ENCODE measurements at regions not wholly inside any gene's neighbourhood (a gene's known extent, or its start where the extent isn't known, plus 50 kb on each side); places are given as distances from the start of the nearest gene placed in this dataset.

GRCh38 chr7:152544971-152545619 is 109.3 kb upstream of the KMT2C start:
- Histone ChIP-seq H3K9me3 (replicated peaks in 1 of 2; ENCODE audit: control insufficient read depth in 2 of 2, insufficient read depth in 1 of 2, low read depth in 1 of 2, low read length in 2 of 2) (no peaks in the 10 kb centered on the region), H3K79me1 (ENCODE audit: low read depth, low read length) (no peaks in the 10 kb centered on the region), H2BK120ac (ENCODE audit: low read depth, low read length) (no peak overlapping the region), H3K18ac (ENCODE audit: low read length) (no peak overlapping the region), H2BK15ac (ENCODE audit: low read length) (no peak overlapping the region), H4K8ac (ENCODE audit: low read depth, low read length) (no peak overlapping the region), H2AK5ac (ENCODE audit: low read depth, low read length) (no peak overlapping the region), H3K4ac (ENCODE audit: low read length) (no peak overlapping the region), H2BK5ac (ENCODE audit: low read length) (no peak overlapping the region), H3K9ac (ENCODE audit: low read depth, low read length, poor library complexity) (no peak overlapping the region), H3K27ac (replicated peaks; ENCODE audit: low read length) (no peak overlapping the region), H2AFZ (ENCODE audit: low read length) (peak overlapping the region; percentile 15), H3K14ac (ENCODE audit: low read length) (no peak overlapping the region), H3K4me1 (ENCODE audit: control insufficient read depth in 2 of 2, insufficient read depth in 1 of 2, low read depth in 1 of 2, low read length in 2 of 2) (peaks cover 0 to 3% of the 10 kb centered on the region in 2 donors), H3K36me3 (replicated peaks in 1 of 2; ENCODE audit: control insufficient read depth in 2 of 2, insufficient read depth in 2 of 2, low read length in 2 of 2) (no peaks in the 10 kb centered on the region), H4K91ac (ENCODE audit: low read depth, low read length, poor library complexity) (no peak overlapping the region), H3K27me3 (ENCODE audit: control insufficient read depth in 3 of 3, insufficient read depth in 3 of 3, low read depth in 1 of 3, low read length in 3 of 3) (no peaks in the 10 kb centered on the region), H3K23ac (ENCODE audit: low read depth, low read length, poor library complexity) (no peak overlapping the region), H3K4me2 (ENCODE audit: insufficient read depth, low read length, poor library complexity, severe bottlenecking) (no peak overlapping the region), H2BK12ac (ENCODE audit: low read length) (no peak overlapping the region), H3K4me3 (ENCODE audit: low read length in 2 of 2) (no peak overlapping the region)
- no CpG with 5 or more reads among the region's 13 CpGs for WGBS, 2 donors (ENCODE audit: extremely low coverage in 2 of 2, insufficient read length in 2 of 2, insufficient replicate concordance in 1 of 2)
- no peak for DNase-seq (ENCODE audit: low spot score)

DNA sequence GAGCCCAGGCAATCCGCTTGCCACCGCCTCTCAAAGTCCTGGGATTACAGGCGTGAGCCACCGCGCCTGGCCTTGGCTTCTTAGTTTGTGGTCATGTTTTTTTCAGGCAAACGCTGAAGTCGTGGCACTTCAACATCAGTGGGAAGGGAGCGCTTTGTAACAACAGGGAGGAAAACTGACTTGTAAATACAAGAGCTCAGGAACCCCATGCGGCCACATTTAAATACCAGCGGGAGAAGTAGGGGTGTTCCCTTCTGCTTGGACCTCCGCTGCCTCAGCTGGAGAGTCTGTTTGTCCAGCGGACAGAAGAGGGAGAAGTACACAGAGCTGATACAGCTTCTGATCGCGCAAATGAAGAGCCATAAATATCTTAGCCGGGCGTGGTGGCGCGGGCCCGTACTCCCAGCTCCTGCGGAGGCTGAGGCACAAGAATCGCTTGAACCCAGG is 108.7 kb upstream of the KMT2C start:
- no peak for DNase-seq (ENCODE audit: low spot score)
- Histone ChIP-seq H3K18ac (ENCODE audit: low read length) (peak overlapping the region; percentile 85), H3K4me1 (ENCODE audit: control insufficient read depth in 2 of 2, insufficient read depth in 1 of 2, low read depth in 1 of 2, low read length in 2 of 2) (peaks cover 0 to 3% of the 10 kb centered on the region in 2 donors), H3K27me3 (ENCODE audit: control insufficient read depth in 3 of 3, insufficient read depth in 3 of 3, low read depth in 1 of 3, low read length in 3 of 3) (no peaks in the 10 kb centered on the region), H2BK12ac (ENCODE audit: low read length) (no peak overlapping the region), H2BK5ac (ENCODE audit: low read length) (no peak overlapping the region), H2AFZ (ENCODE audit: low read length) (peak overlapping the region; percentile 64), H2BK120ac (ENCODE audit: low read depth, low read length) (no peak overlapping the region), H3K4me3 (ENCODE audit: low read length in 2 of 2) (no peak overlapping the region), H3K4me2 (ENCODE audit: insufficient read depth, low read length, poor library complexity, severe bottlenecking) (no peak overlapping the region), H3K9me3 (replicated peaks in 1 of 2; ENCODE audit: control insufficient read depth in 2 of 2, insufficient read depth in 1 of 2, low read depth in 1 of 2, low read length in 2 of 2) (no peaks in the 10 kb centered on the region), H4K8ac (ENCODE audit: low read depth, low read length) (no peak overlapping the region), H3K9ac (ENCODE audit: low read depth, low read length, poor library complexity) (no peak overlapping the region), H3K23ac (ENCODE audit: low read depth, low read length, poor library complexity) (no peak overlapping the region), H3K79me1 (ENCODE audit: low read depth, low read length) (no peaks in the 10 kb centered on the region), H2BK15ac (ENCODE audit: low read length) (peak overlapping the region; percentile 37), H2AK5ac (ENCODE audit: low read depth, low read length) (peak overlapping the region; percentile 68), H4K91ac (ENCODE audit: low read depth, low read length, poor library complexity) (no peak overlapping the region), H3K14ac (ENCODE audit: low read length) (no peak overlapping the region), H3K36me3 (replicated peaks in 1 of 2; ENCODE audit: control insufficient read depth in 2 of 2, insufficient read depth in 2 of 2, low read length in 2 of 2) (no peaks in the 10 kb centered on the region), H3K4ac (ENCODE audit: low read length) (no peak overlapping the region), H3K27ac (replicated peaks; ENCODE audit: low read length) (no peak overlapping the region)
- WGBS, 2 donors (ENCODE audit: extremely low coverage in 2 of 2, insufficient read length in 2 of 2, insufficient replicate concordance in 1 of 2) = no CpG with 5 or more reads among the region's 21 CpGs

DNA sequence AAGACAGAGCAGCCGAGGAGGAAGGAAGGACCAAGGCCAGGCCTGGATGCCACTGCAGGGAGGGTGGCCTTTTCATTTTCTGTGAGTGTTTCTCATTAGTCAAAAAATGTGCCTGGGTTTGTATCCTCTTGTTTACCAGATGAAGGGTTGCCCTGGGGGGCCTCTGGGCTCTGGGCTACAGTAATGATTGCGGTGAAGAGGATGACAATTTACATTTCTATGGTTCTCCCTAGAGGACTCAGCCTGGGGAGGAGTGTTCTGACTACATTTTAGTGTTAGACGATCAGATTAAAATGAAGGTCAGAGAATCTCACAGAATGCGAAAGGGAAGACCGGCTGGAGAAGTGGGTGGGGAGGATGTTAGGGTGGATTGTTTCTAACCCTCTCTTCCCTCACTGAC is 108.0 kb upstream of the KMT2C start:
- no peak overlapping the region for H3K4me2 ChIP-seq (ENCODE audit: insufficient read depth, low read length, poor library complexity, severe bottlenecking)
- H3K79me1 ChIP-seq (ENCODE audit: low read depth, low read length) = no peaks in the 10 kb centered on the region
- H3K9me3 ChIP-seq (replicated peaks in 1 of 2; ENCODE audit: control insufficient read depth in 2 of 2, insufficient read depth in 1 of 2, low read depth in 1 of 2, low read length in 2 of 2) = no peaks in the 10 kb centered on the region
- peaks cover 0 to 3% of the 10 kb centered on the region in 2 donors for H3K4me1 ChIP-seq (ENCODE audit: control insufficient read depth in 2 of 2, insufficient read depth in 1 of 2, low read depth in 1 of 2, low read length in 2 of 2)
- H2AFZ ChIP-seq (ENCODE audit: low read length) = peak overlapping the region; percentile 75
- H3K9ac ChIP-seq (ENCODE audit: low read depth, low read length, poor library complexity) = no peak overlapping the region
- H3K14ac ChIP-seq (ENCODE audit: low read length) = no peak overlapping the region
- WGBS, 2 donors (ENCODE audit: extremely low coverage in 2 of 2, insufficient read length in 2 of 2, insufficient replicate concordance in 1 of 2) = no CpG with 5 or more reads among the region's 5 CpGs
- no peak overlapping the region for H4K8ac ChIP-seq (ENCODE audit: low read depth, low read length)
- no peak overlapping the region for H4K91ac ChIP-seq (ENCODE audit: low read depth, low read length, poor library complexity)
- H2BK5ac ChIP-seq (ENCODE audit: low read length) = no peak overlapping the region
- H2AK5ac ChIP-seq (ENCODE audit: low read depth, low read length) = no peak overlapping the region
- no peak overlapping the region for H2BK12ac ChIP-seq (ENCODE audit: low read length)
- no peaks in the 10 kb centered on the region for H3K27me3 ChIP-seq (ENCODE audit: control insufficient read depth in 3 of 3, insufficient read depth in 3 of 3, low read depth in 1 of 3, low read length in 3 of 3)
- H3K36me3 ChIP-seq (replicated peaks in 1 of 2; ENCODE audit: control insufficient read depth in 2 of 2, insufficient read depth in 2 of 2, low read length in 2 of 2) = no peaks in the 10 kb centered on the region
- no peak for DNase-seq (ENCODE audit: low spot score)
- H3K27ac ChIP-seq (replicated peaks; ENCODE audit: low read length) = no peak overlapping the region
- no peak overlapping the region for H3K4me3 ChIP-seq (ENCODE audit: low read length in 2 of 2)
- H3K23ac ChIP-seq (ENCODE audit: low read depth, low read length, poor library complexity) = no peak overlapping the region
- no peak overlapping the region for H2BK15ac ChIP-seq (ENCODE audit: low read length)
- no peak overlapping the region for H3K4ac ChIP-seq (ENCODE audit: low read length)
- no peak overlapping the region for H2BK120ac ChIP-seq (ENCODE audit: low read depth, low read length)
- H3K18ac ChIP-seq (ENCODE audit: low read length) = no peak overlapping the region

GRCh38 chr7:152541892-152542291 is 106.1 kb upstream of the KMT2C start:
- DNase-seq (ENCODE audit: low spot score) = no peak
- Histone ChIP-seq H2BK120ac (ENCODE audit: low read depth, low read length) (no peak overlapping the region), H2BK5ac (ENCODE audit: low read length) (no peak overlapping the region), H3K14ac (ENCODE audit: low read length) (no peak overlapping the region), H2AFZ (ENCODE audit: low read length) (no peak overlapping the region), H3K18ac (ENCODE audit: low read length) (no peak overlapping the region), H3K27ac (replicated peaks; ENCODE audit: low read length) (no peak overlapping the region), H2BK15ac (ENCODE audit: low read length) (no peak overlapping the region), H3K4me2 (ENCODE audit: insufficient read depth, low read length, poor library complexity, severe bottlenecking) (no peak overlapping the region), H3K79me1 (ENCODE audit: low read depth, low read length) (no peaks in the 10 kb centered on the region), H3K9ac (ENCODE audit: low read depth, low read length, poor library complexity) (no peak overlapping the region), H4K8ac (ENCODE audit: low read depth, low read length) (no peak overlapping the region), H3K4me1 (ENCODE audit: control insufficient read depth in 2 of 2, insufficient read depth in 1 of 2, low read depth in 1 of 2, low read length in 2 of 2) (peaks cover 0 to 3% of the 10 kb centered on the region in 2 donors), H2BK12ac (ENCODE audit: low read length) (no peak overlapping the region), H2AK5ac (ENCODE audit: low read depth, low read length) (no peak overlapping the region), H3K23ac (ENCODE audit: low read depth, low read length, poor library complexity) (no peak overlapping the region), H3K4me3 (ENCODE audit: low read length in 2 of 2) (no peak overlapping the region), H3K27me3 (ENCODE audit: control insufficient read depth in 3 of 3, insufficient read depth in 3 of 3, low read depth in 1 of 3, low read length in 3 of 3) (no peaks in the 10 kb centered on the region), H3K4ac (ENCODE audit: low read length) (no peak overlapping the region), H4K91ac (ENCODE audit: low read depth, low read length, poor library complexity) (no peak overlapping the region), H3K9me3 (replicated peaks in 1 of 2; ENCODE audit: control insufficient read depth in 2 of 2, insufficient read depth in 1 of 2, low read depth in 1 of 2, low read length in 2 of 2) (no peaks in the 10 kb centered on the region), H3K36me3 (replicated peaks in 1 of 2; ENCODE audit: control insufficient read depth in 2 of 2, insufficient read depth in 2 of 2, low read length in 2 of 2) (no peaks in the 10 kb centered on the region)
- WGBS, 2 donors (ENCODE audit: extremely low coverage in 2 of 2, insufficient read length in 2 of 2, insufficient replicate concordance in 1 of 2) = no CpG with 5 or more reads among the region's 5 CpGs
